CD4-positive, CD25-positive, alpha-beta regulatory T cell (primary cell): ENCODE measurements at regions not wholly inside any gene's neighbourhood (a gene's known extent, or its start where the extent isn't known, plus 50 kb on each side); places are given as distances from the start of the nearest gene placed in this dataset.
A peak's percentile ranks its signal among the peaks of the same experiment; 100 is the strongest.

Experiments used
- ATAC-seq, 2 donors: fragments of 150-1000 bp; cut with Tn5 transposase; one replicate each; pipeline ENCODE4 v1.10.0; 2021; ENCODE audit warnings: low read depth in 2 of 2, moderate number of reproducible peaks in 2 of 2, moderate library complexity in 1 of 2
- DNase-seq, 3 donors: peaks; one replicate each; pipeline versions ENCODE4 v3.0.0 to v3.0.0-alpha.2; 2012 to 2022; ENCODE audit warnings: mixed read lengths in 1 of 3
- H3K27ac ChIP-seq: one replicate; pipeline ENCODE4 v1.7.0; 2013; ENCODE audit warnings: mild to moderate bottlenecking, low read length; ENCODE audit not compliant: insufficient read depth, poor library complexity, severe bottlenecking
- H3K27me3 ChIP-seq: one replicate; pipeline ENCODE4 v1.7.0; 2013; ENCODE audit warnings: low read length; ENCODE audit not compliant: control insufficient read depth, insufficient read depth
- H3K36me3 ChIP-seq: one replicate; pipeline ENCODE4 v1.7.0; 2013; ENCODE audit warnings: mild to moderate bottlenecking, low read length, moderate library complexity; ENCODE audit not compliant: control insufficient read depth, insufficient read depth
- H3K4me1 ChIP-seq: 2 replicates; pipeline ENCODE4 v1.7.0; 2013; ENCODE audit warnings: mild to moderate bottlenecking, low read length; ENCODE audit not compliant: insufficient read depth, control insufficient read depth, poor library complexity, severe bottlenecking
- H3K4me3 ChIP-seq: one replicate; pipeline ENCODE4 v1.7.0; 2013; ENCODE audit warnings: low read depth, mild to moderate bottlenecking, low read length, moderate library complexity
- H3K9me3 ChIP-seq, 2 experiments: 1 replicate in 1 of 2; 2 replicates in 1 of 2; pipeline ENCODE4 v1.7.0; 2013; ENCODE audit warnings: low read length in 2 of 2, mild to moderate bottlenecking in 1 of 2, moderate library complexity in 1 of 2; ENCODE audit not compliant: control insufficient read depth in 2 of 2
- H3K27ac Mint-ChIP-seq, 3 donors: one replicate each; pipeline ENCODE4 v1.8.0; 2020 to 2022; ENCODE audit warnings: mild to moderate bottlenecking in 3 of 3, mixed read lengths in 3 of 3, moderate library complexity in 2 of 3
- H3K27me3 Mint-ChIP-seq: one replicate; pipeline ENCODE4 v1.8.0; 2022; ENCODE audit warnings: mild to moderate bottlenecking, mixed read lengths
- H3K36me3 Mint-ChIP-seq: one replicate; pipeline ENCODE4 v1.8.0; 2020; ENCODE audit warnings: mixed read lengths
- H3K4me1 Mint-ChIP-seq, 4 donors: one replicate each; pipeline ENCODE4 v1.8.0; 2020 to 2022; ENCODE audit warnings: mixed read lengths in 4 of 4, mild to moderate bottlenecking in 1 of 4
- H3K4me3 Mint-ChIP-seq, 4 donors: one replicate each; pipeline ENCODE4 v1.8.0; 2020 to 2022; ENCODE audit warnings: mild to moderate bottlenecking in 4 of 4, mixed read lengths in 4 of 4, moderate library complexity in 3 of 4
- H3K9me3 Mint-ChIP-seq, 7 donors: one replicate each; pipeline ENCODE4 v1.8.0; 2020 to 2022; ENCODE audit warnings: mixed read lengths in 7 of 7, mild to moderate bottlenecking in 3 of 7, moderate library complexity in 2 of 7

- Histone ChIP-seq H3K4me3 (no peak overlapping the region), H3K27me3 (peaks cover 8% of the 10 kb centered on the region), H3K27ac (no peak overlapping the region), H3K4me1 (no peaks in the 10 kb centered on the region), H3K9me3 (no peaks in the 10 kb centered on the region), H3K36me3 (no peaks in the 10 kb centered on the region)
- Mint-ChIP-seq H3K4me3 (no peak overlapping the region), H3K27ac (no peak overlapping the region), H3K36me3 (no peaks in the 10 kb centered on the region), H3K4me1 (no peaks in the 10 kb centered on the region), H3K9me3 (peaks cover 0 to 12% (median 3%) of the 10 kb centered on the region in 7 donors), H3K27me3 (peaks cover 24% of the 10 kb centered on the region)
- no peak for DNase-seq
- no peak for ATAC-seq
Measured at GRCh38 chr21:32216293-32216692, 62.6 kb downstream of the MIS18A start.

- no peak overlapping the region for H3K27ac ChIP-seq
- H3K9me3 ChIP-seq: no peaks in the 10 kb centered on the region
- no peak overlapping the region for H3K27ac Mint-ChIP-seq
- no peak for DNase-seq
- peaks cover 16% of the 10 kb centered on the region for H3K27me3 Mint-ChIP-seq
- ATAC-seq: no peak
- H3K9me3 Mint-ChIP-seq: peaks cover 0 to 6% (median 0%) of the 10 kb centered on the region in 7 donors
- H3K4me1 ChIP-seq: no peaks in the 10 kb centered on the region
- H3K4me1 Mint-ChIP-seq: no peaks in the 10 kb centered on the region
- H3K36me3 ChIP-seq: no peaks in the 10 kb centered on the region
- peaks cover 8% of the 10 kb centered on the region for H3K27me3 ChIP-seq
- H3K4me3 ChIP-seq: no peak overlapping the region
- H3K36me3 Mint-ChIP-seq: no peaks in the 10 kb centered on the region
- H3K4me3 Mint-ChIP-seq: no peak overlapping the region
Measured at GRCh38 chr21:32215306-32215685, 63.6 kb downstream of the MIS18A start.

- ATAC-seq (no peak), DNase-seq (no peak)
- H3K4me3 Mint-ChIP-seq: no peak overlapping the region
- H3K4me1 Mint-ChIP-seq: no peaks in the 10 kb centered on the region
- H3K9me3 Mint-ChIP-seq: peaks cover 0 to 5% (median 0%) of the 10 kb centered on the region in 7 donors
- no peak overlapping the region for H3K27ac ChIP-seq
- no peaks in the 10 kb centered on the region for H3K4me1 ChIP-seq
- H3K36me3 ChIP-seq: no peaks in the 10 kb centered on the region
- no peak overlapping the region for H3K4me3 ChIP-seq
- no peaks in the 10 kb centered on the region for H3K9me3 ChIP-seq
- peaks cover 16% of the 10 kb centered on the region for H3K27me3 Mint-ChIP-seq
- H3K27ac Mint-ChIP-seq: no peak overlapping the region
- peaks cover 8% of the 10 kb centered on the region for H3K27me3 ChIP-seq
- no peaks in the 10 kb centered on the region for H3K36me3 Mint-ChIP-seq
Measured at GRCh38 chr21:32214654-32215305, 64.1 kb downstream of the MIS18A start.

GRCh38 chr21:32212116-32212515 is 66.7 kb downstream of the MIS18A start:
- Mint-ChIP-seq H3K4me3 (no peak overlapping the region), H3K4me1 (no peaks in the 10 kb centered on the region), H3K27me3 (peaks cover 16% of the 10 kb centered on the region), H3K9me3 (peaks cover 0 to 1% (median 0%) of the 10 kb centered on the region in 7 donors), H3K27ac (no peak overlapping the region), H3K36me3 (no peaks in the 10 kb centered on the region)
- Histone ChIP-seq H3K27me3 (peaks cover 8% of the 10 kb centered on the region), H3K4me3 (no peak overlapping the region), H3K36me3 (no peaks in the 10 kb centered on the region), H3K27ac (no peak overlapping the region), H3K9me3 (no peaks in the 10 kb centered on the region), H3K4me1 (no peaks in the 10 kb centered on the region)
- ATAC-seq (no peak), DNase-seq (no peak)

GRCh38 chr21:32211306-32211705 is 67.5 kb downstream of the MIS18A start:
- ATAC-seq (no peak), DNase-seq (no peak)
- H3K4me1 ChIP-seq: no peaks in the 10 kb centered on the region
- Mint-ChIP-seq H3K9me3 (peaks cover 0 to 1% (median 0%) of the 10 kb centered on the region in 7 donors), H3K36me3 (no peaks in the 10 kb centered on the region), H3K27ac (no peak overlapping the region), H3K27me3 (peaks cover 12% of the 10 kb centered on the region), H3K4me1 (no peaks in the 10 kb centered on the region), H3K4me3 (no peak overlapping the region)
- H3K27me3 ChIP-seq: peaks cover 8% of the 10 kb centered on the region
- H3K27ac ChIP-seq: no peak overlapping the region
- H3K9me3 ChIP-seq: no peaks in the 10 kb centered on the region
- H3K4me3 ChIP-seq: no peak overlapping the region
- no peaks in the 10 kb centered on the region for H3K36me3 ChIP-seq

- Mint-ChIP-seq H3K27me3 (peaks cover 12% of the 10 kb centered on the region), H3K27ac (no peak overlapping the region), H3K9me3 (peaks cover 0 to 2% (median 0%) of the 10 kb centered on the region in 7 donors), H3K36me3 (no peaks in the 10 kb centered on the region), H3K4me1 (no peaks in the 10 kb centered on the region), H3K4me3 (no peak overlapping the region)
- no peak for DNase-seq
- Histone ChIP-seq H3K4me3 (no peak overlapping the region), H3K9me3 (no peaks in the 10 kb centered on the region), H3K27me3 (peaks cover 6% of the 10 kb centered on the region), H3K36me3 (no peaks in the 10 kb centered on the region), H3K4me1 (no peaks in the 10 kb centered on the region), H3K27ac (no peak overlapping the region)
- no peak for ATAC-seq
Measured at GRCh38 chr21:32209580-32209979, 69.3 kb downstream of the MIS18A start.

GRCh38 chr21:32207406-32207716 is 71.5 kb downstream of the MIS18A start:
- Mint-ChIP-seq H3K36me3 (no peaks in the 10 kb centered on the region), H3K9me3 (peaks cover 0 to 4% (median 0%) of the 10 kb centered on the region in 7 donors), H3K4me1 (no peaks in the 10 kb centered on the region), H3K27ac (no peak overlapping the region), H3K27me3 (peaks cover 12% of the 10 kb centered on the region), H3K4me3 (no peak overlapping the region)
- Histone ChIP-seq H3K27me3 (no peaks in the 10 kb centered on the region), H3K36me3 (no peaks in the 10 kb centered on the region), H3K27ac (no peak overlapping the region), H3K4me1 (no peaks in the 10 kb centered on the region), H3K4me3 (no peak overlapping the region), H3K9me3 (no peaks in the 10 kb centered on the region)
- ATAC-seq: no peak
- DNase-seq: no peak

- H3K27ac ChIP-seq: no peak overlapping the region
- no peaks in the 10 kb centered on the region for H3K36me3 ChIP-seq
- no peaks in the 10 kb centered on the region for H3K27me3 ChIP-seq
- Mint-ChIP-seq H3K27ac (peak overlapping the region in 1 of 3 donors; percentile 35), H3K4me3 (no peak overlapping the region), H3K9me3 (peaks cover 0 to 4% (median 0%) of the 10 kb centered on the region in 7 donors), H3K36me3 (no peaks in the 10 kb centered on the region), H3K27me3 (peaks cover 12% of the 10 kb centered on the region), H3K4me1 (no peaks in the 10 kb centered on the region)
- no peaks in the 10 kb centered on the region for H3K9me3 ChIP-seq
- DNase-seq (no peak), ATAC-seq (no peak)
- H3K4me3 ChIP-seq: no peak overlapping the region
- H3K4me1 ChIP-seq: no peaks in the 10 kb centered on the region
Measured at GRCh38 chr21:32206631-32207405, 72.0 kb downstream of the MIS18A start.
